ENCODE measurements at regions not wholly inside any gene's neighbourhood (a gene's known extent, or its start where the extent isn't known, plus 50 kb on each side); places are given as distances from the start of the nearest gene placed in this dataset.

GRCh38 chr1:171418546-171418945 is 66.8 kb upstream of the PRRC2C start (continued):
- TF ChIP-seq RBBP5 (IDR thresholded peaks at IDR 0.05; ENCODE audit: borderline replicate concordance, low read depth, low read length): no peak
- no peak for TF ChIP-seq TBP (IDR thresholded peaks at IDR 0.05; ENCODE audit: low read depth, low read length)

All from H1 (cell line).